Fibroblast of mammary gland (primary cell): ENCODE measurements at regions not wholly inside any gene's neighbourhood (a gene's known extent, or its start where the extent isn't known, plus 50 kb on each side); places are given as distances from the start of the nearest gene placed in this dataset.

Source experiments
- DNase-seq: peaks from one replicate; pipeline ENCODE4 v3.0.0-alpha.2; 2010; ENCODE audit warnings: low read depth
- H3K4me3 ChIP-seq: 2 replicates; pipeline ENCODE4 v1.5.1; 2011; ENCODE audit warnings: low read depth, mild to moderate bottlenecking, low read length, moderate library complexity; ENCODE audit not compliant: control insufficient read depth
- CTCF ChIP-seq: conservative IDR thresholded peaks from 2 replicates; pipeline ENCODE4 v1.5.1; 2011; ENCODE audit warnings: low read depth, low read length, inconsistent platforms; ENCODE audit not compliant: control insufficient read depth, insufficient read depth

GRCh38 chr1:208778417-208778816 lies 534.2 kb upstream of the PLXNA2 start:
- DNase-seq: no peak
- TF ChIP-seq CTCF: no peak
- no peak overlapping the region for H3K4me3 ChIP-seq

- no peak for TF ChIP-seq CTCF
- DNase-seq: no peak
- H3K4me3 ChIP-seq: no peak overlapping the region
These were observed 537.3 kb upstream of the PLXNA2 start for GRCh38 chr1:208781391-208782045.

GRCh38 chr1:208782186-208782585 lies 538.0 kb upstream of the PLXNA2 start:
- DNase-seq: no peak
- H3K4me3 ChIP-seq: no peak overlapping the region
- TF ChIP-seq CTCF: no peak

GRCh38 chr1:208785629-208786028 lies 541.4 kb upstream of the PLXNA2 start:
- TF ChIP-seq CTCF: no peak
- no peak for DNase-seq
- H3K4me3 ChIP-seq: no peak overlapping the region

GRCh38 chr1:208787219-208787618 lies 543.0 kb upstream of the PLXNA2 start:
- DNase-seq: no peak
- TF ChIP-seq CTCF: no peak
- no peak overlapping the region for H3K4me3 ChIP-seq

- DNase-seq: no peak
- no peak overlapping the region for H3K4me3 ChIP-seq
- no peak for TF ChIP-seq CTCF
These were observed 543.9 kb upstream of the PLXNA2 start for GRCh38 chr1:208788013-208788540.
